HEK293 (cell line): ENCODE measurements at regions not wholly inside any gene's neighbourhood (a gene's known extent, or its start where the extent isn't known, plus 50 kb on each side); places are given as distances from the start of the nearest gene placed in this dataset.
"Not testable (repeated sequence)": the region's sequence is repeated elsewhere in the genome, so short reads cannot be mapped to it uniquely, and the experiment has no call there.

Experiments used
- CTCF ChIA-PET: fragments of 350-600 bp; formaldehyde crosslinking; extraction: SDS; loops from one replicate; lab custom pipeline; 2021; ENCODE audit warnings: antibody characterized with exemption; lab: Yijun Ruan, JAX
- POLR2A ChIA-PET: fragments of 300-600 bp; formaldehyde crosslinking; extraction: SDS; loops from one replicate; lab custom pipeline; 2020; ENCODE audit warnings: antibody characterized with exemption, inconsistent platforms; lab: Yijun Ruan, JAX
- H3K27ac ChIP-seq: fragments of 200-500 bp; sonication (Bioruptor generic); 2 replicates; pipeline ENCODE4 v1.5.1; 2014; ENCODE audit warnings: low read depth, low read length, control low read depth, inconsistent platforms; ENCODE audit errors: extremely low read depth
- H3K36me3 ChIP-seq, 2 experiments: fragments of 200-500 bp in 1 of 2; sonication (Bioruptor generic) in 1 of 2; 1 replicate in 1 of 2; 2 replicates in 1 of 2; pipeline ENCODE4 v1.5.1; 2014 to 2017; ENCODE audit warnings: inconsistent platforms in 2 of 2, low read length in 2 of 2; ENCODE audit not compliant: control insufficient read depth in 2 of 2, insufficient read depth in 1 of 2
- H3K4me1 ChIP-seq: fragments of 200-500 bp; sonication (Bioruptor generic); 2 replicates; pipeline ENCODE4 v1.5.1; 2014; ENCODE audit warnings: mild to moderate bottlenecking, low read length, inconsistent platforms; ENCODE audit not compliant: control insufficient read depth, insufficient read depth
- H3K4me3 ChIP-seq: 2 replicates; pipeline ENCODE4 v1.5.1; 2011; ENCODE audit warnings: low read depth, mild to moderate bottlenecking, control low read depth, low read length, moderate library complexity
- H3K9me3 ChIP-seq: fragments of 200-500 bp; sonication (Bioruptor generic); 2 replicates; pipeline ENCODE4 v1.5.1; 2014; ENCODE audit warnings: low read depth, low read length, inconsistent platforms; ENCODE audit not compliant: control insufficient read depth, insufficient read depth
- GLI2 ChIP-seq: fragments of 450-650 bp; formaldehyde crosslinking; IDR thresholded peaks from 2 replicates; pipeline ENCODE4; 2017; ENCODE audit warnings: missing biosample characterization, missing genetic modification characterization, low read depth, borderline replicate concordance
- HOXD13 ChIP-seq: sonication (generic); formaldehyde crosslinking; IDR thresholded peaks from 2 replicates; pipeline ENCODE4 v1.8.0; 2022; ENCODE audit warnings: missing genetic modification reagents, borderline replicate concordance
- MZF1 ChIP-seq: fragments of 450-650 bp; formaldehyde crosslinking; IDR thresholded peaks from 2 replicates; pipeline ENCODE4 v1.5.1; 2017; ENCODE audit warnings: missing biosample characterization, missing genetic modification characterization, borderline replicate concordance
- SCRT1 ChIP-seq: fragments of 450-650 bp; formaldehyde crosslinking; IDR thresholded peaks from 2 replicates; pipeline ENCODE4 v1.5.1; 2016; ENCODE audit warnings: missing biosample characterization, missing genetic modification characterization, borderline replicate concordance
- SETDB1 ChIP-seq: IDR thresholded peaks from one replicate; pipeline ENCODE4 v1.6.1; 2017; ENCODE audit warnings: mild to moderate bottlenecking, low read length, moderate library complexity, mixed read lengths; ENCODE audit not compliant: insufficient read length
- ZBTB48 ChIP-seq: fragments of 450-650 bp; formaldehyde crosslinking; IDR thresholded peaks from 2 replicates; pipeline ENCODE4 v1.5.1; 2016; ENCODE audit warnings: missing biosample characterization, missing genetic modification characterization
- ZIC2 ChIP-seq: fragments of 450-650 bp; formaldehyde crosslinking; IDR thresholded peaks from 2 replicates; pipeline ENCODE4 v1.5.1; 2016; ENCODE audit warnings: missing biosample characterization, missing genetic modification characterization
- ZNF140 ChIP-seq: fragments of 450-650 bp; formaldehyde crosslinking; IDR thresholded peaks from 2 replicates; pipeline ENCODE4 v1.5.1; 2016; ENCODE audit warnings: missing biosample characterization, missing genetic modification characterization
- ZNF19 ChIP-seq: fragments of 450-650 bp; formaldehyde crosslinking; IDR thresholded peaks from 2 replicates; pipeline ENCODE4; 2016; ENCODE audit warnings: missing biosample characterization, missing genetic modification characterization, low read depth
- ZNF366 ChIP-seq: fragments of 450-650 bp; formaldehyde crosslinking; conservative IDR thresholded peaks from 2 replicates; pipeline ENCODE4 v1.5.1; 2016; ENCODE audit warnings: missing biosample characterization, missing genetic modification characterization
- ZNF391 ChIP-seq: fragments of 450-650 bp; formaldehyde crosslinking; IDR thresholded peaks from 2 replicates; pipeline ENCODE4 v1.5.1; 2016; ENCODE audit warnings: low read depth, missing biosample characterization, missing genetic modification characterization, borderline replicate concordance
- ZNF521 ChIP-seq: fragments of 450-650 bp; formaldehyde crosslinking; IDR thresholded peaks from 2 replicates; pipeline ENCODE4 v1.5.1; 2017; ENCODE audit warnings: missing biosample characterization, mild to moderate bottlenecking, missing genetic modification characterization
- ZNF548 ChIP-seq: fragments of 450-650 bp; formaldehyde crosslinking; IDR thresholded peaks from 2 replicates; pipeline ENCODE4 v1.5.1; 2016; ENCODE audit warnings: missing biosample characterization, missing genetic modification characterization
- ZNF549 ChIP-seq: fragments of 450-650 bp; IDR thresholded peaks from 2 replicates; pipeline ENCODE4 v1.5.1; 2018; ENCODE audit warnings: missing biosample characterization, missing genetic modification characterization, mild to moderate bottlenecking, inconsistent platforms, moderate library complexity
- ZNF76 ChIP-seq: fragments of 450-650 bp; formaldehyde crosslinking; IDR thresholded peaks from 2 replicates; pipeline ENCODE4; 2016; ENCODE audit warnings: low read depth, missing biosample characterization, missing genetic modification characterization, borderline replicate concordance
- ZNF768 ChIP-seq: fragments of 450-650 bp; formaldehyde crosslinking; IDR thresholded peaks from 2 replicates; pipeline ENCODE4 v1.5.1; 2018; ENCODE audit warnings: missing biosample characterization, mild to moderate bottlenecking, missing genetic modification characterization
- ZSCAN30 ChIP-seq: fragments of 450-650 bp; IDR thresholded peaks from 2 replicates; pipeline ENCODE4 v1.5.1; 2018; ENCODE audit warnings: missing biosample characterization, mild to moderate bottlenecking, missing genetic modification characterization, moderate library complexity
- TF ChIP-seq, protein P1 (sequence below): fragments of 450-650 bp; formaldehyde crosslinking; IDR thresholded peaks from 2 replicates; pipeline ENCODE4 v1.5.1; 2016; ENCODE audit warnings: missing biosample characterization, missing genetic modification characterization
- TF ChIP-seq, protein P2 (sequence below): fragments of 450-650 bp; formaldehyde crosslinking; IDR thresholded peaks from 2 replicates; pipeline ENCODE4 v1.5.1; 2016; ENCODE audit warnings: missing biosample characterization, missing genetic modification characterization
- TF ChIP-seq, protein P3 (sequence below): fragments of 450-650 bp; formaldehyde crosslinking; IDR thresholded peaks from 2 replicates; pipeline ENCODE4 v1.5.1; 2016; ENCODE audit warnings: missing biosample characterization, missing genetic modification characterization, borderline replicate concordance

DNA sequence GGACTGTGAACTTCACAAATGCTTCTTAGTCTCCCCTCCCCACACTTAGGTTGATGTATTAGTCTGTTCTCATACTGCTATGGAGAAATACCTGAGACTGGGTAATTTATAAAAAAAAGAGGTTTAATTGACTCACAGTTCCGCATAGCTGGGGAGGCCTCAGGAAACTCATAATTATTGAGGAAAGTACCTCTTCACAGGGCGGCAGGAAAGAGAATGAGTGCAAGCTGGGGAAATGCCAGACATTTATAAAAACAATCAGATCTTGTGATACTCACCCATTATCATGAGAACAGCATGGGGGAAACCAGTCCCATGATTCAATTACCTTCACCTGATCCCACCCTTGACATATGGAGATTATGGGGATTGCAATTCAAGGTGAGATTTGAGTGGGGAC is 178.8 kb downstream of the SLC38A4 start:
- H3K4me1 ChIP-seq, result peaks cover 3% of the 10 kb centered on the region; the same call in 1 of the 2 replicates
- no peaks in the 10 kb centered on the region for H3K36me3 ChIP-seq
- no peak overlapping the region for H3K4me3 ChIP-seq
- no peak overlapping the region for H3K27ac ChIP-seq
- no peak for TF ChIP-seq ZSCAN30 (tag by site-specific recombination)
- no peak for TF ChIP-seq HOXD13 (CRISPR knock-in tag)
- no peak for TF ChIP-seq GLI2
- no peak for TF ChIP-seq ZNF140 (tag by site-specific recombination)
- no peak for TF ChIP-seq ZBTB48 (tag by site-specific recombination)
- no peak for TF ChIP-seq ZNF548 (tag by site-specific recombination)
- TF ChIP-seq ZNF549 (tag by site-specific recombination), result no peak
- no peak for TF ChIP-seq SCRT1
- TF ChIP-seq, protein P1, sequence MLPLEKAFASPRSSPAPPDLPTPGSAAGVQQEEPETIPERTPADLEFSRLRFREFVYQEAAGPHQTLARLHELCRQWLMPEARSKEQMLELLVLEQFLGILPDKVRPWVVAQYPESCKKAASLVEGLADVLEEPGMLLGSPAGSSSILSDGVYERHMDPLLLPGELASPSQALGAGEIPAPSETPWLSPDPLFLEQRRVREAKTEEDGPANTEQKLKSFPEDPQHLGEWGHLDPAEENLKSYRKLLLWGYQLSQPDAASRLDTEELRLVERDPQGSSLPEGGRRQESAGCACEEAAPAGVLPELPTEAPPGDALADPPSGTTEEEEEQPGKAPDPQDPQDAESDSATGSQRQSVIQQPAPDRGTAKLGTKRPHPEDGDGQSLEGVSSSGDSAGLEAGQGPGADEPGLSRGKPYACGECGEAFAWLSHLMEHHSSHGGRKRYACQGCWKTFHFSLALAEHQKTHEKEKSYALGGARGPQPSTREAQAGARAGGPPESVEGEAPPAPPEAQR (tag by site-specific recombination), result no peak
- no peak for TF ChIP-seq ZNF521 (tag by site-specific recombination)
- no peak for TF ChIP-seq ZNF391 (tag by site-specific recombination)
- TF ChIP-seq, protein P2, sequence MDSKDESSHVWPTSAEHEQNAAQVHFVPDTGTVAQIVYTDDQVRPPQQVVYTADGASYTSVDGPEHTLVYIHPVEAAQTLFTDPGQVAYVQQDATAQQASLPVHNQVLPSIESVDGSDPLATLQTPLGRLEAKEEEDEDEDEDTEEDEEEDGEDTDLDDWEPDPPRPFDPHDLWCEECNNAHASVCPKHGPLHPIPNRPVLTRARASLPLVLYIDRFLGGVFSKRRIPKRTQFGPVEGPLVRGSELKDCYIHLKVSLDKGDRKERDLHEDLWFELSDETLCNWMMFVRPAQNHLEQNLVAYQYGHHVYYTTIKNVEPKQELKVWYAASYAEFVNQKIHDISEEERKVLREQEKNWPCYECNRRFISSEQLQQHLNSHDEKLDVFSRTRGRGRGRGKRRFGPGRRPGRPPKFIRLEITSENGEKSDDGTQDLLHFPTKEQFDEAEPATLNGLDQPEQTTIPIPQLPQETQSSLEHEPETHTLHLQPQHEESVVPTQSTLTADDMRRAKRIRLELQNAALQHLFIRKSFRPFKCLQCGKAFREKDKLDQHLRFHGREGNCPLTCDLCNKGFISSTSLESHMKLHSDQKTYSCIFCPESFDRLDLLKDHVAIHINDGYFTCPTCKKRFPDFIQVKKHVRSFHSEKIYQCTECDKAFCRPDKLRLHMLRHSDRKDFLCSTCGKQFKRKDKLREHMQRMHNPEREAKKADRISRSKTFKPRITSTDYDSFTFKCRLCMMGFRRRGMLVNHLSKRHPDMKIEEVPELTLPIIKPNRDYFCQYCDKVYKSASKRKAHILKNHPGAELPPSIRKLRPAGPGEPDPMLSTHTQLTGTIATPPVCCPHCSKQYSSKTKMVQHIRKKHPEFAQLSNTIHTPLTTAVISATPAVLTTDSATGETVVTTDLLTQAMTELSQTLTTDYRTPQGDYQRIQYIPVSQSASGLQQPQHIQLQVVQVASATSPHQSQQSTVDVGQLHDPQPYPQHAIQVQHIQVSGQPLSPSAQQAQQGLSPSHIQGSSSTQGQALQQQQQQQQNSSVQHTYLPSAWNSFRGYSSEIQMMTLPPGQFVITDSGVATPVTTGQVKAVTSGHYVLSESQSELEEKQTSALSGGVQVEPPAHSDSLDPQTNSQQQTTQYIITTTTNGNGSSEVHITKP (tag by site-specific recombination), result no peak
- H3K9me3 ChIP-seq, result no peaks in the 10 kb centered on the region
- POLR2A ChIA-PET, result no interaction called here
- CTCF ChIA-PET, result no interaction called here

DNA sequence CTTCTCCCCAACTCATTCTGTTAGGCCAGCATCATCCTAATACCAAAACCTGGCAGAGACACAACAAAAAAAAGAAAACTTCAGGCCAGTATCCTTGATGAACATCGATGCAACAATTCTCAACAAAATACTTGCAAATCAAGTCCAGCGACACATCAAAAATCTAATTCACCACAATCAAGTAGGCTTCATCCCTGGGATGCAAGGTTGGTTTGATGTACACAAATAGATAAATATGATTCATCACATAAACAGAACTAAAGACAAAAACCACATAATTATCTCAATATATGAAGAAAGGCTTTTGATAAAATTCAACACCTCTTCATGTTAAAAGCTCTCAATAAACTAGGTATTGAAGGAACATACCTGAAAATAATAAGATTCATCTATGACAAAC is 184.1 kb downstream of the SLC38A4 start:
- CTCF ChIA-PET, result interaction anchor here (0.6 kb wide), 1 partner anchor 10 kb away, joined by 3 read pairs; no protein-coding TSS in a partner anchor
- H3K27ac ChIP-seq, H3K36me3 ChIP-seq, H3K4me3 ChIP-seq, H3K4me1 ChIP-seq, POLR2A ChIA-PET, H3K9me3 ChIP-seq: not testable (repeated sequence)

DNA sequence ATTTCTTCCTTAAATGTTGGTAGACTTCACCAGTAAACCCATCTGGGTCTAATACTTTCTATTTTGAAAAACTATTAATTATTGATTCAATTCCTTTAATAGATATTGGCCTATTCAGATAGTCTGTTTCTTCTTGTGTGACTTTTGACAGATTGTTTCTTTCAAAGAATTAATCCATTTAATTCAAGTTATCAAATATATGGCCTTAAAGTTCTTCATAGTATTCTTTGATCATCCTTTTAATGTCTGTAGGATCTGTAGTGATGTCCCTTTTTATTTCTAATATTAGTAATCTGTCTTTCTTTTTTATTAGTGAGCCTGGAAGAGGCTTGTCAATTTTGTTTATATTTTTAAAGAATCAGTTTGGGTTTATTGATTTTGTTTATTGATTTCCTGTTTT is 190.0 kb downstream of the SLC38A4 start:
- TF ChIP-seq, protein P3, sequence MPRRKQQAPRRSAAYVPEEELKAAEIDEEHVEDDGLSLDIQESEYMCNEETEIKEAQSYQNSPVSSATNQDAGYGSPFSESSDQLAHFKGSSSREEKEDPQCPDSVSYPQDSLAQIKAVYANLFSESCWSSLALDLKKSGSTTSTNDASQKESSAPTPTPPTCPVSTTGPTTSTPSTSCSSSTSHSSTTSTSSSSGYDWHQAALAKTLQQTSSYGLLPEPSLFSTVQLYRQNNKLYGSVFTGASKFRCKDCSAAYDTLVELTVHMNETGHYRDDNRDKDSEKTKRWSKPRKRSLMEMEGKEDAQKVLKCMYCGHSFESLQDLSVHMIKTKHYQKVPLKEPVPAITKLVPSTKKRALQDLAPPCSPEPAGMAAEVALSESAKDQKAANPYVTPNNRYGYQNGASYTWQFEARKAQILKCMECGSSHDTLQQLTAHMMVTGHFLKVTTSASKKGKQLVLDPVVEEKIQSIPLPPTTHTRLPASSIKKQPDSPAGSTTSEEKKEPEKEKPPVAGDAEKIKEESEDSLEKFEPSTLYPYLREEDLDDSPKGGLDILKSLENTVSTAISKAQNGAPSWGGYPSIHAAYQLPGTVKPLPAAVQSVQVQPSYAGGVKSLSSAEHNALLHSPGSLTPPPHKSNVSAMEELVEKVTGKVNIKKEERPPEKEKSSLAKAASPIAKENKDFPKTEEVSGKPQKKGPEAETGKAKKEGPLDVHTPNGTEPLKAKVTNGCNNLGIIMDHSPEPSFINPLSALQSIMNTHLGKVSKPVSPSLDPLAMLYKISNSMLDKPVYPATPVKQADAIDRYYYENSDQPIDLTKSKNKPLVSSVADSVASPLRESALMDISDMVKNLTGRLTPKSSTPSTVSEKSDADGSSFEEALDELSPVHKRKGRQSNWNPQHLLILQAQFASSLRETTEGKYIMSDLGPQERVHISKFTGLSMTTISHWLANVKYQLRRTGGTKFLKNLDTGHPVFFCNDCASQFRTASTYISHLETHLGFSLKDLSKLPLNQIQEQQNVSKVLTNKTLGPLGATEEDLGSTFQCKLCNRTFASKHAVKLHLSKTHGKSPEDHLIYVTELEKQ (tag by site-specific recombination), result no peak
- TF ChIP-seq SETDB1 (peak; percentile 29), ZNF19 (no peak), ZNF76 (tag by site-specific recombination) (no peak), ZNF768 (no peak), ZNF366 (tag by site-specific recombination) (no peak), ZIC2 (tag by site-specific recombination) (no peak), MZF1 (no peak)
- TF ChIP-seq, all 188 proteins: peak for 1
- POLR2A ChIA-PET, result no interaction called here
- Histone ChIP-seq H3K9me3 (no peaks in the 10 kb centered on the region), H3K4me1 (no peaks in the 10 kb centered on the region), H3K4me3 (no peak overlapping the region), H3K36me3 (no peaks in the 10 kb centered on the region), H3K27ac (no peak overlapping the region)
- CTCF ChIA-PET, result interaction anchor here (0.7 kb wide), 1 partner anchor 1361 kb away, joined by 5 read pairs; no protein-coding TSS in a partner anchor
